K562 (cell line): ENCODE measurements at regions not wholly inside any gene's neighbourhood (a gene's known extent, or its start where the extent isn't known, plus 50 kb on each side); places are given as distances from the start of the nearest gene placed in this dataset.

Source experiments
- ATAC-seq: fragments of 200-7000 bp; cut with Tn5 transposase; 3 replicates; pipeline ENCODE4 v1.9.1; 2020; ENCODE audit warnings: moderate library complexity
- BruUV-seq: library from RNA; stranded (reverse); fragments of 400-500 nt; replicated peaks from 2 replicates; lab custom pipeline; 2021; lab: Mats Ljungman, UMichigan
- CTCF ChIA-PET: fragments of 300-600 bp; formaldehyde crosslinking; extraction: SDS; loops from one replicate; lab custom pipeline; 2021; ENCODE audit warnings: low intra/inter-chr PET ratio; lab: Yijun Ruan, JAX
- POLR2A ChIA-PET: fragments of 300-600, 350-650 bp; sonication (Branson Sonifier 250); formaldehyde crosslinking; extraction: SDS; loops from one replicate; lab custom pipeline; 2021; ENCODE audit warnings: antibody characterized with exemption, inconsistent platforms; lab: Yijun Ruan, JAX
- DNase-seq, 4 experiments: peaks; one replicate each; pipeline versions ENCODE4 v3.0.0 to v3.0.0-alpha.2; 2011 to 2018; ENCODE audit warnings: low spot score in 3 of 4, mixed read lengths in 3 of 4; ENCODE audit errors: extremely low read depth in 1 of 4
- FAIRE-seq: peaks from 2 replicates; lab custom pipeline; 2011; peaks lifted over from hg19 to GRCh38; lab: Jason Lieb, UNC
- H2AFZ ChIP-seq: 2 replicates; pipeline ENCODE4 v1.6.0; 2011; ENCODE audit warnings: low read depth, low read length, control low read depth, inconsistent platforms
- H3K27ac ChIP-seq: fragments of 200-600 bp; 3 replicates; pipeline ENCODE4 v1.8.0; 2011; ENCODE audit warnings: low read depth, mild to moderate bottlenecking, control low read depth, inconsistent platforms, low read length, moderate library complexity, mixed read lengths; ENCODE audit errors: extremely low read depth
- H3K27me3 ChIP-seq, 2 experiments: fragments of 300-600 bp in 1 of 2; 2 replicates in 1 of 2; 3 replicates in 1 of 2; pipeline versions ENCODE4 v1.6.0 to v1.8.0; 2011; ENCODE audit warnings: inconsistent platforms in 2 of 2, low read length in 2 of 2, mild to moderate bottlenecking in 1 of 2, mixed read lengths in 1 of 2, moderate library complexity in 1 of 2; ENCODE audit not compliant: control insufficient read depth in 2 of 2, insufficient read depth in 2 of 2
- H3K36me3 ChIP-seq: fragments of 300-600 bp; 3 replicates; pipeline ENCODE4 v1.8.0; 2011; ENCODE audit warnings: mild to moderate bottlenecking, low read length, inconsistent platforms; ENCODE audit not compliant: control insufficient read depth, insufficient read depth
- H3K4me1 ChIP-seq, 2 experiments: fragments of 200-600 bp in 1 of 2; replicated peaks in 1 of 2; 2 replicates in 1 of 2; 3 replicates in 1 of 2; pipeline versions ENCODE4 v1.5.1 to v1.8.0; 2011; ENCODE audit warnings: inconsistent platforms in 2 of 2, low read length in 2 of 2, mild to moderate bottlenecking in 1 of 2, mixed read lengths in 1 of 2, moderate library complexity in 1 of 2; ENCODE audit not compliant: control insufficient read depth in 2 of 2, insufficient read depth in 2 of 2
- H3K4me2 ChIP-seq: 2 replicates; pipeline ENCODE4 v1.6.1; 2011; ENCODE audit warnings: low read length, control low read depth, inconsistent platforms, mixed read lengths; ENCODE audit not compliant: insufficient read depth
- H3K4me3 ChIP-seq: fragments of 200-600 bp; sonication (generic), shearing (Covaris generic); 2 replicates; pipeline ENCODE4 v1.5.1; 2016; ENCODE audit warnings: control low read depth, inconsistent platforms
- H3K79me2 ChIP-seq: fragments of 200-600 bp; 3 replicates; pipeline ENCODE4 v1.8.0; 2011; ENCODE audit warnings: low read length, inconsistent platforms; ENCODE audit not compliant: control insufficient read depth, insufficient read depth
- H3K9ac ChIP-seq, 2 experiments: 2 replicates each; pipeline versions ENCODE4 v1.6.0 to v1.6.1; 2011; ENCODE audit warnings: low read depth in 2 of 2, low read length in 2 of 2, control low read depth in 1 of 2, inconsistent platforms in 1 of 2, mild to moderate bottlenecking in 1 of 2, mixed read lengths in 1 of 2; ENCODE audit not compliant: insufficient read depth in 1 of 2
- H3K9me1 ChIP-seq: one replicate; pipeline ENCODE4 v1.6.0; 2011; ENCODE audit warnings: inconsistent platforms, mild to moderate bottlenecking, low read length, moderate library complexity; ENCODE audit not compliant: control insufficient read depth, insufficient read depth
- H3K9me3 ChIP-seq: replicated peaks from 2 replicates; pipeline ENCODE4 v1.5.1; 2011; ENCODE audit warnings: low read depth, low read length, inconsistent platforms; ENCODE audit not compliant: control insufficient read depth, insufficient read depth
- H4K20me1 ChIP-seq: replicated peaks from 2 replicates; pipeline ENCODE4 v1.6.1; 2011; ENCODE audit warnings: low read length, inconsistent platforms, mixed read lengths; ENCODE audit not compliant: control insufficient read depth, insufficient read depth
- ATF1 ChIP-seq, 2 experiments: fragments of 450-650 bp in 1 of 2; IDR thresholded peaks; 2 replicates each; pipeline ENCODE4 v1.6.1; 2016; ENCODE audit warnings: missing compliant biosample characterization in 1 of 2, missing genetic modification characterization in 1 of 2
- GTF2A2 ChIP-seq: IDR thresholded peaks from 2 replicates; pipeline ENCODE4 v1.6.1; 2016; ENCODE audit warnings: mild to moderate bottlenecking, missing genetic modification characterization, missing compliant biosample characterization
- NR4A1 ChIP-seq, 2 experiments: fragments of 250-450 bp in 1 of 2; fragments of 450-650 bp in 1 of 2; sonication (Bioruptor Pico) in 1 of 2; IDR thresholded peaks; 2 replicates each; pipeline versions ENCODE4 v1.4.0 to v1.6.1; 2016 to 2020; ENCODE audit warnings: mild to moderate bottlenecking in 2 of 2, missing compliant biosample characterization in 1 of 2, missing genetic modification characterization in 1 of 2, moderate library complexity in 1 of 2
- OTX1 ChIP-seq: fragments of 450-650 bp; formaldehyde crosslinking; IDR thresholded peaks from 2 replicates; pipeline ENCODE4 v1.4.0; 2022; ENCODE audit warnings: mild to moderate bottlenecking
- PHF21A ChIP-seq: fragments of 450-650 bp; IDR thresholded peaks from 2 replicates; pipeline ENCODE4 v1.6.1; 2017; ENCODE audit warnings: low read depth, borderline replicate concordance
- POLR2B ChIP-seq: fragments of 450-650 bp; IDR thresholded peaks from 2 replicates; pipeline ENCODE4 v1.6.1; 2018; ENCODE audit warnings: low read depth; ENCODE audit not compliant: partially characterized antibody
- SLC30A9 ChIP-seq: fragments of 250-450 bp; sonication (Bioruptor Pico); IDR thresholded peaks from 2 replicates; pipeline ENCODE4 v1.8.0; 2022; ENCODE audit warnings: mild to moderate bottlenecking, moderate library complexity
- ZEB2 ChIP-seq: fragments of 450-650 bp; IDR thresholded peaks from 2 replicates; pipeline ENCODE4 v1.6.1; 2016
- ZMIZ1 ChIP-seq, 2 experiments: fragments of 150-350 bp in 1 of 2; IDR thresholded peaks; 2 replicates each; pipeline ENCODE4 v1.6.1; 2012 to 2016; ENCODE audit warnings: low read depth in 2 of 2, low read length in 2 of 2, mild to moderate bottlenecking in 1 of 2, moderate library complexity in 1 of 2
- ZNF12 ChIP-seq: sonication (generic); formaldehyde crosslinking; IDR thresholded peaks from 2 replicates; pipeline ENCODE4 v1.4.0; 2020; ENCODE audit warnings: mild to moderate bottlenecking, missing genetic modification reagents
- ZNF395 ChIP-seq: fragments of 200-800 bp; sonication (Bioruptor generic); IDR thresholded peaks from 2 replicates; pipeline ENCODE4 v1.6.1; 2017; ENCODE audit warnings: missing genetic modification characterization, missing compliant biosample characterization
- ZNF699 ChIP-seq: fragments of 250-450 bp; sonication (Bioruptor Pico); IDR thresholded peaks from 2 replicates; pipeline ENCODE4 v1.8.0; 2021; ENCODE audit warnings: mild to moderate bottlenecking, moderate library complexity; ENCODE audit not compliant: insufficient replicate concordance
- WGBS: fragments of 100-300 bp; shearing (Covaris generic); methylation state at CpG from one replicate; pipeline ENCODE4 v1.1.6; 2016; ENCODE audit warnings: low coverage, mixed read lengths; ENCODE audit not compliant: insufficient coverage; ENCODE audit errors: missing lambda C conversion rate; 5-methylcytosine and 5-hydroxymethylcytosine counted together
- in situ Hi-C: fragments of 300-500 bp; cut with MboI; formaldehyde crosslinking; loops from 4 replicates; pipeline ENCODE4 v1.15.0; 2018; ENCODE audit warnings: inconsistent platforms, mixed read lengths
- intact Hi-C: fragments of 100-400 bp; cut with micrococcal nuclease; formaldehyde crosslinking; loops from 2 replicates; pipeline ENCODE4 v1.14.2; 2022

- no peak overlapping the region for H3K4me3 ChIP-seq
- ATAC-seq, result no peak
- H3K27ac ChIP-seq, result no peak overlapping the region
- no peaks in the 10 kb centered on the region for H3K9me1 ChIP-seq
- no peak overlapping the region for H2AFZ ChIP-seq
- no peaks in the 10 kb centered on the region for H3K79me2 ChIP-seq
- FAIRE-seq, result no peak
- H3K4me2 ChIP-seq, result no peak overlapping the region
- H3K9ac ChIP-seq, result no peak overlapping the region
- no TSS peak for BruUV-seq
- intact Hi-C loops, result no loop called here
- H3K36me3 ChIP-seq, result no peaks in the 10 kb centered on the region
- H4K20me1 ChIP-seq, result no peaks in the 10 kb centered on the region
- in situ Hi-C loops, result no loop called here
- ChIA-PET CTCF (no interaction called here), POLR2A (no interaction called here)
- DNase-seq, result no peak
- no peak for TF ChIP-seq ATF1 (CRISPR knock-in tag; IDR thresholded peaks at IDR 0.05)
- TF ChIP-seq ATF1 (tag; IDR thresholded peaks at IDR 0.05), result no peak
- no peak for TF ChIP-seq PHF21A
- TF ChIP-seq NR4A1 (CRISPR knock-in tag; IDR thresholded peaks at IDR 0.05), result no peak
- no peak for TF ChIP-seq NR4A1 (tag; IDR thresholded peaks at IDR 0.05)
- no peak for TF ChIP-seq SLC30A9 (CRISPR knock-in tag)
- TF ChIP-seq GTF2A2 (tag), result no peak
- WGBS, result 0% methylated on average over 6 of the region's 8 CpGs
- H3K9me3 ChIP-seq, result no peaks in the 10 kb centered on the region
- H3K4me1 ChIP-seq, result no peaks in the 10 kb centered on the region
- no peaks in the 10 kb centered on the region; a peak in 1 of 5 replicates for H3K27me3 ChIP-seq
Measured at GRCh38 chr10:130989670-130990232, 321.8 kb downstream of the TCERG1L start.

GRCh38 chr10:130990486-130990885, 321.0 kb downstream of the TCERG1L start:
- BruUV-seq, result no TSS peak
- DNase-seq (no peak), ATAC-seq (no peak), FAIRE-seq (no peak)
- in situ Hi-C loops (no loop called here), intact Hi-C loops (no loop called here)
- Histone ChIP-seq H3K9ac (no peak overlapping the region), H3K36me3 (no peaks in the 10 kb centered on the region), H3K9me1 (no peaks in the 10 kb centered on the region), H3K4me3 (no peak overlapping the region), H3K9me3 (no peaks in the 10 kb centered on the region), H3K79me2 (no peaks in the 10 kb centered on the region), H3K27ac (no peak overlapping the region), H3K27me3 (no peaks in the 10 kb centered on the region; a peak in 1 of 5 replicates), H3K4me1 (no peaks in the 10 kb centered on the region), H2AFZ (no peak overlapping the region), H4K20me1 (no peaks in the 10 kb centered on the region), H3K4me2 (no peak overlapping the region)
- ChIA-PET POLR2A (no interaction called here), CTCF (no interaction called here)
- WGBS, result 0% methylated on average over 9 of the region's 9 CpGs
- no peak for TF ChIP-seq ZNF395 (CRISPR knock-in tag)
- no peak for TF ChIP-seq OTX1 (CRISPR knock-in tag)
- TF ChIP-seq ZNF12 (CRISPR knock-in tag), result no peak
- no peak for TF ChIP-seq ZMIZ1 (IDR thresholded peaks at IDR 0.05; ENCODE audit: low read depth in 2 of 2, low read length in 2 of 2)
- TF ChIP-seq ZNF699, result no peak
- TF ChIP-seq POLR2B, result no peak
- TF ChIP-seq ZEB2, result no peak
